Immature natural killer cell (primary cell): ENCODE measurements at regions not wholly inside any gene's neighbourhood (a gene's known extent, or its start where the extent isn't known, plus 50 kb on each side); places are given as distances from the start of the nearest gene placed in this dataset.

Experiments
- DNase-seq, 3 donors: peaks; one replicate each; pipeline ENCODE4 v3.0.0; 2022; ENCODE audit warnings: mixed read lengths in 1 of 3
- H3K27ac Mint-ChIP-seq, 6 donors: one replicate each; pipeline ENCODE4 v1.8.0; 2020; ENCODE audit warnings: mixed read lengths in 6 of 6, mild to moderate bottlenecking in 5 of 6, inconsistent platforms in 4 of 6, moderate library complexity in 3 of 6
- H3K27me3 Mint-ChIP-seq, 3 donors: one replicate each; pipeline ENCODE4 v1.8.0; 2020 to 2021; ENCODE audit warnings: low read depth in 3 of 3, mild to moderate bottlenecking in 3 of 3, mixed read lengths in 3 of 3, moderate library complexity in 3 of 3, inconsistent platforms in 1 of 3
- H3K36me3 Mint-ChIP-seq, 3 donors: one replicate each; pipeline ENCODE4 v1.8.0; 2020; ENCODE audit warnings: mixed read lengths in 3 of 3, inconsistent platforms in 2 of 3, mild to moderate bottlenecking in 2 of 3
- H3K4me1 Mint-ChIP-seq, 2 donors: one replicate each; pipeline ENCODE4 v1.8.0; 2020; ENCODE audit warnings: inconsistent platforms in 2 of 2, mild to moderate bottlenecking in 2 of 2, mixed read lengths in 2 of 2, moderate library complexity in 1 of 2
- H3K4me3 Mint-ChIP-seq, 5 donors: one replicate each; pipeline ENCODE4 v1.8.0; 2020; ENCODE audit warnings: mild to moderate bottlenecking in 5 of 5, mixed read lengths in 5 of 5, inconsistent platforms in 3 of 5, moderate library complexity in 3 of 5
- H3K9me3 Mint-ChIP-seq, 6 donors: one replicate each; pipeline ENCODE4 v1.8.0; 2020; ENCODE audit warnings: mild to moderate bottlenecking in 6 of 6, mixed read lengths in 6 of 6, inconsistent platforms in 4 of 6, moderate library complexity in 3 of 6

DNA sequence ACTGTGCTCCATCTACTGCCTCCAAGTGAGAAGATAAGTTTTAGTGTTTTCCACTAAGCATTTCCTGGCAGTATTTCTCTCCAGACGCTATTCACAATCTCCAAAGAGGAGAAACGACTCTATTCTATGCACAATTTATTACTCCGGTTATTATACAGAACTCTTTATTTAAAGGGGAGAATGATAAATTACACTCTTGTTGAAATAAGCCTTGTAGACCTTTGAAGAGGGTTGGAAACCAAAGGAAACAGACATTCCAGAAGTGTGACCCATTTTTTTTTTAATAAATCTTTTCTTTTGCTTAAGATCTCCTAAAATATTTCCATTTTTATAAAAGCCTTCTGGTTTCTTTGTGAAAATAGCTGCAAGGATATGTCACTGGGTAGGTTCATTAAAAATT is 76.1 kb upstream of the HDAC9 start:
- H3K27me3 Mint-ChIP-seq: peaks cover 0 to 2% (median 0%) of the 10 kb centered on the region in 3 donors
- H3K36me3 Mint-ChIP-seq: no peaks in the 10 kb centered on the region
- no peaks in the 10 kb centered on the region for H3K9me3 Mint-ChIP-seq
- peaks cover 0 to 1% of the 10 kb centered on the region in 2 donors for H3K4me1 Mint-ChIP-seq
- H3K27ac Mint-ChIP-seq: no peak overlapping the region
- H3K4me3 Mint-ChIP-seq: no peak overlapping the region
- DNase-seq: no peak

DNA sequence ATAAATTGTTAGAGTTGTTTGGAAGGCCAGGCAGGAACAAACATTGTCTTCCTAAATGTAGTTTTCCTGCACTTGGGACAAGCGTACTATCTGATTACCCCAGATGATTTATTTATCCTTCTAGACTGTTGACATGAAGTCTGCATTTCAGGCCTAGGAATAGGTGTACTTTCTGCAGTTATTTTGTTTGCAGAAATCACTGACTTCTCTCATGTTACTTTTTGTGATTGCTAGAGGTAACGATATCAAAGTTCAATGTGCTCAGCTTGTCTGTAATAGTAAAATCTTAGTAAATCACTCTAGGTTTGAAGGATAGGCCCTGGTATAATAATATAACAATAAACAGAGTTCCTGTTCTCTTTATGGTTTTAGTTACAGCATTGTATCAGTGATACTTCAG is 75.4 kb upstream of the HDAC9 start:
- Mint-ChIP-seq H3K9me3 (no peaks in the 10 kb centered on the region), H3K27me3 (peaks cover 0 to 2% (median 0%) of the 10 kb centered on the region in 3 donors), H3K36me3 (no peaks in the 10 kb centered on the region), H3K4me1 (peaks cover 0 to 1% of the 10 kb centered on the region in 2 donors), H3K4me3 (no peak overlapping the region), H3K27ac (no peak overlapping the region)
- no peak for DNase-seq

DNA sequence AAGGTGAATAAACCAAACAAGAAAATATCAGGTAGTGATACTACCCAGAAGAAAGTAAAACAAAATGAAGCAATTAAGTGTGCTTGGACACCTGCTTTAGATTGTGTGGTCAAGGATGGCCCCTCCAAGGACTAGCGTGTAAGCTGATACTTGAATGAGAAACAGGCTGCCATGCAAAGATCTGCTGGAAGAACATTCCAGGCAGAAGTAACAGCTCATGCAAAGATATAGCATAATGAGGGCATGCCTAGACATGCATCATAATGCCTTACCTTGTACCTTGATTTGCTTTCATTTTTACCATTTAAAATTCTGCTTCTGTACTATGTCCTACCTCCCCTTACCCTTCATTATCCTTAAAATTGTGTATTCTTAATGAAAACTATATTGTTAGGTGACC is 74.8 kb upstream of the HDAC9 start:
- no peak overlapping the region for H3K27ac Mint-ChIP-seq
- no peaks in the 10 kb centered on the region for H3K9me3 Mint-ChIP-seq
- peaks cover 0 to 1% of the 10 kb centered on the region in 2 donors for H3K4me1 Mint-ChIP-seq
- peaks cover 0 to 2% (median 0%) of the 10 kb centered on the region in 3 donors for H3K27me3 Mint-ChIP-seq
- H3K4me3 Mint-ChIP-seq: no peak overlapping the region
- H3K36me3 Mint-ChIP-seq: no peaks in the 10 kb centered on the region
- DNase-seq: no peak

DNA sequence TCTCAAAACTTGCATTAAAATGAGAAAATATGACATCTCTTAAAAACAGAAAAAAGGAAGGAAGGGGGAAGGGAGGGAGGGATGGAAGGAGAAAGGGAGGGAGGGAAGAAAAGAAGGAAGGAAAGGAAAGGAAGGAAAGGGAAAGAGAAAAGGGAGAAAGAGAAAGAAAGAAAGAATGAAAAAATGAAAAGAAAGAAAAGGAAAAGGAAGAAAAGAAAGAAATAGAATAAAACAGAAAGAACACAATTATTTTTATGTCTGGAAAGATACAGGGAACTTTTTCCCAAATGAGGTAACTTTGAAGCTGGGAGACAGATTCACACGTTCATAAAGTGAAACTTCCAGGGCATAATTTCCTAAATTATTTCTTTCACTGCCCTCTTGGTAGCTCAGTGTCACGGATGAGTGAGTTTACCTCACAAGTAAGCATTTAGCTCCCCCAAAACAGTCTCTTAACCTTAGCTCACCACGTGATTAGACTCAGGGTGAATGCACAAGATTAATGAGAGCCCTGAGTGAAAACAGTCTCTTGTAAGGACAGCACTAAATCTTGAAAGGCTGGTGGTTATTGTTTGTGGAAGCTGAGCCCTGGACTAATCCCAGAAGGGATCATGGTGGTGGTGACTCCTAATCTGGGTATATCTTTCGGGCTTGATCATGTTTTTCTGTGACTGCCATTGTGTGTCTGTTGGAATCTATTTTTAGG is 74.1 kb upstream of the HDAC9 start:
- Mint-ChIP-seq H3K27ac (no peak overlapping the region), H3K4me3 (no peak overlapping the region), H3K27me3 (peaks cover 0 to 2% (median 0%) of the 10 kb centered on the region in 3 donors), H3K36me3 (no peaks in the 10 kb centered on the region), H3K4me1 (peaks cover 0 to 1% of the 10 kb centered on the region in 2 donors), H3K9me3 (no peaks in the 10 kb centered on the region)
- DNase-seq: no peak

DNA sequence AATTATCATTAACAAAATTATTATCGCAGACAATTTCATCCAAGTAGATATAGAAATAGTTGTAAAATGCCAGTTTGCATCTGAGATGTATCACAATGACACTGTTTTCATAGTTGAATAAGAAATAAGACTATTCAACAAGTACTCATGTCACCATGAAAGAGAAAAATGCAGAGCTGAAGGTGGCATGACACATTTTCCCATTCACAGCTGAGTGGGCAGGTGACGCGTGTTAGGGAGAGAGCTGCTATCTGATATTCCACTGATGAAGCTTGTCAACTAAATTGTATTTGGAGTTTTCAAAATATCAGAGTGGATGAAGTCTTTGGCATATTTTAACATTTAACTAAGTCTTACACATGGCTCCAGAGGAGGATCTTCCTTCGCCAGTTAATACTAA is 70.3 kb upstream of the HDAC9 start:
- H3K9me3 Mint-ChIP-seq: no peaks in the 10 kb centered on the region
- no peak overlapping the region for H3K4me3 Mint-ChIP-seq
- H3K27ac Mint-ChIP-seq: no peak overlapping the region
- peaks cover 0 to 2% (median 0%) of the 10 kb centered on the region in 3 donors for H3K27me3 Mint-ChIP-seq
- H3K4me1 Mint-ChIP-seq: no peaks in the 10 kb centered on the region
- H3K36me3 Mint-ChIP-seq: peaks cover 0 to 9% (median 0%) of the 10 kb centered on the region in 3 donors
- DNase-seq: no peak

DNA sequence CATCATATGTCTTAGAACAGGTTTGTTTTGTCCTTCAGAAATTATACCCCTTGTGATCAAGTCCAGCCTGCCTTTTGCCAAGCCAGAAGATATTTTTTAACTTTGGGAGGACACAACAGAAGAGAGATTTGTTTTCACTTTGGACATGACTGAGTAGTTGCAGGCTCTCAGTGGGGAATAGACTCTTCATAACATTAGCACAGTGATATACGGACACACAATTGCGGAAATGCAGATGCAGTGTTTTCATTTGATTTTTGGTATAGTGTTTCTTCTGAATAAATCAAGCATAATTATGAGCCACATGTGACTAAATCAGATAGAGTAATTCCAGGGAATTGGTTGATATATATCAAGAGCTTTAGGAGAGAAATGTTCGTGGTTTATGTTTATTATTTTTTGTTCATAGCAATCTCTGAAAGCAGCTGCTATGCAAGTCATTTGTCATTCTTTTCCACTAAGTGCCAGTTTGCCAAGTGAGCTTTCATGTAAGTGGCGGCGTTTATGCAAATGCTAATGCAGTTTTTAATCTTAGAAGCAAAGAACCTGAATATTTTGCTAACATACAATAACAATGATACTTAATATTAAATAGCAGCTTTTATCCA is 69.6 kb upstream of the HDAC9 start:
- Mint-ChIP-seq H3K27me3 (peaks cover 0 to 2% (median 0%) of the 10 kb centered on the region in 3 donors), H3K27ac (no peak overlapping the region), H3K4me1 (no peaks in the 10 kb centered on the region)

DNA sequence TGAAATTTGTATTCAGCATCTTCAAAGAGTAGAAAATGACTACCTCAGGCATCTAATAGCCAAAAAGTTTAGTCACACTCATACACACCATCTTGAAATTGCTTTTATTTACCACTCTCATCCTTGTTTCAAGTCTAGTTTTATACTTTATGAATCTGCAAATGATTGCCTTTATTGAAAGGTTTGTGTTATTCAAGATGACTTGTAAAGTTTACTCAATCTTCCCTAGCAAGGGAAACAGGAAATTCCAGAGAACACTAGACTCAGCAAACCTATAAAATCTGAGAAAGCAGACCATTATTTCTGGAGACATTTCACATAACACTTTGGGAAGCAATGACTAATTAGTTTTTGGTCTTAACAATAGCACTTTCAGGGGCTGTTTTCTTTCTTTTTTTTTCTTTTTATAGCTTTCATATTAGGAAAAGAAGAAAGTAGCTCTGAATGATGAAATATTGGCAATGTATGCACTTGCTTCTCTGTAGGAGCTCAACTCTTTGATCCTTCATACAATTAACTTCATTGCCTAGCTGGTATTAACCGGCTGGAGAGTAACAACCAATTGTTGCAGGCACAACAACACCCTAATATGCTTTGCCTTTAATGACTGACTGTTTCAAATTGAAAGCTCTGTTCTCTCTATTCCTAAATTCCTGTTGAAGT is 68.9 kb upstream of the HDAC9 start:
- H3K4me1 Mint-ChIP-seq: no peaks in the 10 kb centered on the region
- no peak for DNase-seq
- H3K36me3 Mint-ChIP-seq: peaks cover 0 to 13% (median 0%) of the 10 kb centered on the region in 3 donors
- no peak overlapping the region for H3K27ac Mint-ChIP-seq
- peaks cover 0 to 2% (median 0%) of the 10 kb centered on the region in 3 donors for H3K27me3 Mint-ChIP-seq
- H3K9me3 Mint-ChIP-seq: no peaks in the 10 kb centered on the region
- H3K4me3 Mint-ChIP-seq: no peak overlapping the region

More for the DNA sequence above, 69.6 kb upstream of the HDAC9 start:
- DNase-seq: no peak
- Mint-ChIP-seq H3K36me3 (peaks cover 0 to 12% (median 0%) of the 10 kb centered on the region in 3 donors), H3K4me3 (no peak overlapping the region), H3K9me3 (no peaks in the 10 kb centered on the region)

DNA sequence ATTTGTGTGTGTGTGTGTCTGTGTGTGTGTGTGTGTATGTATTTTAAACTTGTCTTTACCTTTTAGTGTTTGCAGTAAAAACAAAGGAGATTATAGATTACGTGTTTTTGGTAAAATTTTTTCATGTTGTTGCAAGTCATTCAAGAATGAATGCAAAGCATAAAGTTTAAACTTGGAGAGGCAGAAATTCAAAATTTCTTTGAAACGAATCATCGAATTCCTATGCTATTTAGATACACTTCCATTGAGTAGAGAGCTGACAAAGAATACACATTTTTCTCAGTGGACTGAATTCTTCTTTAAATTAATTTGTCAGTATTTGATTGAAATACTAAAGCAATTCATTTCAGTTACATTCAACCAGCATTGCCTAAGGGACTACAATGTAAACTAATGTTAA is 66.0 kb upstream of the HDAC9 start:
- H3K4me1 Mint-ChIP-seq: no peaks in the 10 kb centered on the region
- no peak overlapping the region for H3K27ac Mint-ChIP-seq
- no peaks in the 10 kb centered on the region for H3K9me3 Mint-ChIP-seq
- no peaks in the 10 kb centered on the region for H3K27me3 Mint-ChIP-seq
- no peak overlapping the region for H3K4me3 Mint-ChIP-seq
- peaks cover 0 to 20% (median 0%) of the 10 kb centered on the region in 3 donors for H3K36me3 Mint-ChIP-seq
- DNase-seq: no peak

DNA sequence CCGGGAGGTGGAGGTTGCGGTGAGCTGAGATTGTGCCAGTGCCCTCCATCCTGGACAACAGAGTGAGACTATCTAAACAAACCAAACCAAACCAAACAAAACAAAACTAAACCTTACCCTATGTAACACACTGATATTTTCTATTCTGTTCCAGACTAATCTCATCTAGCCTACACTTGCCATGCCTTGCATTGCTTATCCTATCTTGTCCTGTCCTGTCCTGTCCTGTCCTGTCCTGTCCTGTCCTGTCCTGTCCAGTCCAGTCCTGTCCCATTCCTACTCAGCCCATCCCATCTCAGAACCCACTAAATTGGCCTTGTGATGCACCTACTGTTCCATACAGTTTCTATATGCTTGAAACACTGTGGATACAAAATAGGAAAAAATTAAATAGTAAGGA is 64.7 kb upstream of the HDAC9 start:
- Mint-ChIP-seq H3K4me3 (no peak overlapping the region), H3K27ac (no peak overlapping the region), H3K4me1 (no peaks in the 10 kb centered on the region), H3K9me3 (no peaks in the 10 kb centered on the region), H3K27me3 (no peaks in the 10 kb centered on the region), H3K36me3 (peaks cover 0 to 20% (median 0%) of the 10 kb centered on the region in 3 donors)
- no peak for DNase-seq

DNA sequence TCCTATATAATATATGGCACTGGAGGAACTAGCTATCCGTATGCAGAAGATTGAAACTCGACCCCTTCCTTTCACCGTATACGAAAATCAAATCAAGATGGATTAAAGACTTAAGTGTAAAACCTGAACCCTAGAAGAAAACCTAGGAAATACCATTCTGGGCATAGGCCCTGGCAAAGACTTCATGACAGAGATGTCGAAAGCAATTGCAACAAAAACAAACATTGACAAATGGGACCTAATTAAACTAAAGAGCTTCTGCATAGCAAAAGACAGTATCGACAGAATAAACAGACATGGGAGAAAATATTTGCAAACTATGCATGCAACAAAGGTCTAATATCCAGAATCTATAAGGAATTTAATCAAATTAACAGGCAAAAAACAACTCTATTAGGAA is 61.4 kb upstream of the HDAC9 start:
- Mint-ChIP-seq H3K9me3 (no peaks in the 10 kb centered on the region), H3K4me3 (no peak overlapping the region), H3K27ac (no peak overlapping the region), H3K27me3 (no peaks in the 10 kb centered on the region), H3K4me1 (no peaks in the 10 kb centered on the region), H3K36me3 (peaks cover 0 to 10% (median 0%) of the 10 kb centered on the region in 3 donors)
- DNase-seq: no peak

DNA sequence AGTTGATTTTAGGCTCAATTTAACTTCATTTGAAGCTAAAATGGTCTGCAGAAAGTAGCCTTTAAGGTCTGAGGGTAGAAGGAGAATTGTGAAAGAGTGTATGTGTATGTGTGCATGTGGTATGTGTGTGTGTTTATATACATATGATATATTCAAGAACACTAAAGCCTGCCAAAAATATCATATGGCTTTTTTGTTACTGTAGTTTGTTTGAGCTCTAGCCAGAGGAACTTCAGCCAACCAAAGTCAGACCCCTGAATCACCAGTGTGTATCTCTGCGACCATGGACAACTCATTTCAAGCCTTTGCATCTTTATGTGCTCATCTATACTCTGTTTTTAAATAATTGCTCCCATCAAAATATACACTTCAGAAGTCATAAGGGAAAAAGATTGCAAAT is 58.4 kb upstream of the HDAC9 start:
- H3K4me1 Mint-ChIP-seq: no peaks in the 10 kb centered on the region
- H3K4me3 Mint-ChIP-seq: no peak overlapping the region
- no peaks in the 10 kb centered on the region for H3K9me3 Mint-ChIP-seq
- H3K27me3 Mint-ChIP-seq: peaks cover 0 to 2% (median 0%) of the 10 kb centered on the region in 3 donors
- H3K36me3 Mint-ChIP-seq: peaks cover 0 to 3% (median 0%) of the 10 kb centered on the region in 3 donors
- DNase-seq: no peak
- no peak overlapping the region for H3K27ac Mint-ChIP-seq

DNA sequence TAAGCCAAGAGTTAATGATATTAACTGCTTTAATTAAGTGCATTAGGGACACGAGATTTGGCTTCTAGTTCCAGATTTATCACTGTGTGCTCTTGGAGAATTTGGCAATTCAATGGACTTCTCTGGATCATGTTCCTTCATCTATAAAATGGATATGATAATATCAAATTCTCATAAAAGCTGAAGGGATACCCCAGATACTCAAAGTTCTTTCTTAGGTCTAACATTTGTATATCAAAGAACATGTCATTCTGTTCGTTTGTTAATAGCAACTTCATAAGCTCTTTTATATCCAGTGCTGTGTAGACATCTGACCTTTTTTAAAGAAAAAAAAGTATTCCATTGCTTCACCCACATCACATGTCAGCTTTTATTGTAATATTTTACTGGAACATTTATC is 54.6 kb upstream of the HDAC9 start:
- Mint-ChIP-seq H3K36me3 (peaks cover 0 to 3% (median 3%) of the 10 kb centered on the region in 3 donors), H3K4me1 (no peaks in the 10 kb centered on the region), H3K27me3 (peaks cover 0 to 2% (median 0%) of the 10 kb centered on the region in 3 donors), H3K4me3 (no peak overlapping the region), H3K27ac (no peak overlapping the region), H3K9me3 (no peaks in the 10 kb centered on the region)
- no peak for DNase-seq

DNA sequence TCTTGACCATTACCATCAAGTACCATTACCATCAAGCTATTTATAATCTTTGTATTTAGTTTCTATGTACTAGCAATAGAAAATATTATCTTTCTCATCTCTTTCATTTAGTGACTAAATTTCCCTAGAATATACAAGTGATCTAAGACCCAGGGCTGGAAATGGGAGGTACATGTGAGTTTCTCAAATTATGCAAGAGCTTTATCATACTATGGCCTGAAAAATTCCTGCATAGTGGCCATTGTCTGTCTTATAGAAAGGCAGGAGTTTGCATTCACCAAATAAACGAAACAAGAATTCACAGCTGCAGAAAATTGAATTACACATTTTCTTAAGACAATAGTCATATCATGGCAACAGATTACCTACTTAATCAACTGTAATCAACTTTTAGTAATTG is 50.7 kb upstream of the HDAC9 start:
- Mint-ChIP-seq H3K27ac (no peak overlapping the region), H3K36me3 (peaks cover 0 to 3% (median 3%) of the 10 kb centered on the region in 3 donors), H3K4me3 (no peak overlapping the region), H3K27me3 (peaks cover 0 to 2% (median 0%) of the 10 kb centered on the region in 3 donors), H3K4me1 (no peaks in the 10 kb centered on the region), H3K9me3 (no peaks in the 10 kb centered on the region)
- no peak for DNase-seq

DNA sequence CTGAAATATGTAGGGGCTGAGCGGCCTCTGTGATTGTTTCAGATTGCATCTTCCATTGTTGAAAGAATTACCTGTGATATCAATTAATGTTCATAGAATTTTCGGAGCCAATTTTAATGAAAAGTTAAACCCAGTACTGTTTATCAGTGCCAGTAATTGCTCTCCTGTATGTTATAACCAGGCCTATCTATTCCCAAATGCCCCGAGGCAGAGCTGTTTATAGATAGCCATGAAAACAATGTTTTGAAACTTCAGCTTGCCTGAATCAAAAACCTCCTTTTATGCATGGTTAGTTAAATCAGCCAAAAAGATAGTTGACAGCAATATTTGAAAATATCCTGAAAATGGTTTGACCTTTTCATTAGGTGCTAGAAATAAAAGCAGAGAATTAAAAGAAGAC is 50.1 kb upstream of the HDAC9 start:
- peaks cover 0 to 2% (median 0%) of the 10 kb centered on the region in 3 donors for H3K27me3 Mint-ChIP-seq
- H3K36me3 Mint-ChIP-seq: peaks cover 0 to 3% (median 3%) of the 10 kb centered on the region in 3 donors
- H3K4me3 Mint-ChIP-seq: no peak overlapping the region
- H3K27ac Mint-ChIP-seq: no peak overlapping the region
- no peak for DNase-seq
- no peaks in the 10 kb centered on the region for H3K4me1 Mint-ChIP-seq
- H3K9me3 Mint-ChIP-seq: no peaks in the 10 kb centered on the region
